ENCODE measurements at regions not wholly inside any gene's neighbourhood (a gene's known extent, or its start where the extent isn't known, plus 50 kb on each side); places are given as distances from the start of the nearest gene placed in this dataset.

DNA sequence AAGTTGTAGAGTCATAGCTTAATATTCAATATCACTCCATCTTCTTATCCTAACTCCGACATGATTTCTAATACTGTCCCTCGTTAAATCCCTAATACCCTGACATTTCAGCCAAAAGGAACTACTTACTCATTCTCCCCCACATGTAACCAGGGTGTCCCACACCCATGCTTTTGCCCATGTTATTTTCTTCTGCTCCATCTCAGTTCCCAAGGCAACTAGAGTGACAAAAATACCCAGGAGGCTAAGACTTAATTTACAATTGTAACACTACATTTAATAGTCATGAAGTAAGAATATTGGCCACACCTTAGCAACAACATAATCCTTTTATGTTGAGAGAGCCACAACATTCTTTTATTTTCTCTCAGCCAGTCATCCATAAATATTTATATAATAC, 248.5 kb upstream of the TGFBR2 start:
- H3K27me3 Mint-ChIP-seq (ENCODE audit: low read depth) = no peaks in the 10 kb centered on the region
- no peak for DNase-seq (ENCODE audit: low spot score)
- H3K4me3 Mint-ChIP-seq (ENCODE audit: unreplicated experiment) = no peak overlapping the region
- H3K9me3 Mint-ChIP-seq (ENCODE audit: low read depth) = no peaks in the 10 kb centered on the region
- H3K27ac Mint-ChIP-seq (ENCODE audit: unreplicated experiment) = no peak overlapping the region
- TF ChIP-seq, protein P1, sequence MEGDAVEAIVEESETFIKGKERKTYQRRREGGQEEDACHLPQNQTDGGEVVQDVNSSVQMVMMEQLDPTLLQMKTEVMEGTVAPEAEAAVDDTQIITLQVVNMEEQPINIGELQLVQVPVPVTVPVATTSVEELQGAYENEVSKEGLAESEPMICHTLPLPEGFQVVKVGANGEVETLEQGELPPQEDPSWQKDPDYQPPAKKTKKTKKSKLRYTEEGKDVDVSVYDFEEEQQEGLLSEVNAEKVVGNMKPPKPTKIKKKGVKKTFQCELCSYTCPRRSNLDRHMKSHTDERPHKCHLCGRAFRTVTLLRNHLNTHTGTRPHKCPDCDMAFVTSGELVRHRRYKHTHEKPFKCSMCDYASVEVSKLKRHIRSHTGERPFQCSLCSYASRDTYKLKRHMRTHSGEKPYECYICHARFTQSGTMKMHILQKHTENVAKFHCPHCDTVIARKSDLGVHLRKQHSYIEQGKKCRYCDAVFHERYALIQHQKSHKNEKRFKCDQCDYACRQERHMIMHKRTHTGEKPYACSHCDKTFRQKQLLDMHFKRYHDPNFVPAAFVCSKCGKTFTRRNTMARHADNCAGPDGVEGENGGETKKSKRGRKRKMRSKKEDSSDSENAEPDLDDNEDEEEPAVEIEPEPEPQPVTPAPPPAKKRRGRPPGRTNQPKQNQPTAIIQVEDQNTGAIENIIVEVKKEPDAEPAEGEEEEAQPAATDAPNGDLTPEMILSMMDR (IDR thresholded peaks at IDR 0.05) = no peak
- no peaks in the 10 kb centered on the region for H3K36me3 Mint-ChIP-seq (ENCODE audit: low read depth)
- H3K4me1 Mint-ChIP-seq (ENCODE audit: low read depth) = peaks cover 24% of the 10 kb centered on the region

- TF ChIP-seq, protein P1 (IDR thresholded peaks at IDR 0.05) = no peak
- H3K27ac Mint-ChIP-seq (ENCODE audit: unreplicated experiment) = no peak overlapping the region
Measured at GRCh38 chr3:30358871-30359270, 247.5 kb upstream of the TGFBR2 start.

GRCh38 chr3:30368978-30369377, 237.4 kb upstream of the TGFBR2 start:
- TF ChIP-seq, protein P1 (IDR thresholded peaks at IDR 0.05) = no peak
- peaks cover 35% of the 10 kb centered on the region for H3K4me1 Mint-ChIP-seq (ENCODE audit: low read depth)
- H3K27me3 Mint-ChIP-seq (ENCODE audit: low read depth) = no peaks in the 10 kb centered on the region
- no peak for DNase-seq (ENCODE audit: low spot score)
- H3K9me3 Mint-ChIP-seq (ENCODE audit: low read depth) = peaks cover 8% of the 10 kb centered on the region
- H3K4me3 Mint-ChIP-seq (ENCODE audit: unreplicated experiment) = no peak overlapping the region
- H3K36me3 Mint-ChIP-seq (ENCODE audit: low read depth) = peaks cover 2% of the 10 kb centered on the region
- H3K27ac Mint-ChIP-seq (ENCODE audit: unreplicated experiment) = no peak overlapping the region

More at GRCh38 chr3:30358871-30359270, 247.5 kb upstream of the TGFBR2 start:
- no peaks in the 10 kb centered on the region for H3K27me3 Mint-ChIP-seq (ENCODE audit: low read depth)
- no peak overlapping the region for H3K4me3 Mint-ChIP-seq (ENCODE audit: unreplicated experiment)
- peaks cover 19% of the 10 kb centered on the region for H3K4me1 Mint-ChIP-seq (ENCODE audit: low read depth)
- H3K36me3 Mint-ChIP-seq (ENCODE audit: low read depth) = no peaks in the 10 kb centered on the region
- no peak for DNase-seq (ENCODE audit: low spot score)
- no peaks in the 10 kb centered on the region for H3K9me3 Mint-ChIP-seq (ENCODE audit: low read depth)

- Mint-ChIP-seq H3K36me3 (ENCODE audit: low read depth) (no peaks in the 10 kb centered on the region), H3K27ac (ENCODE audit: unreplicated experiment) (peak overlapping the region; percentile 62), H3K4me1 (ENCODE audit: low read depth) (peaks cover 35% of the 10 kb centered on the region), H3K4me3 (ENCODE audit: unreplicated experiment) (no peak overlapping the region), H3K27me3 (ENCODE audit: low read depth) (no peaks in the 10 kb centered on the region), H3K9me3 (ENCODE audit: low read depth) (peaks cover 8% of the 10 kb centered on the region)
- no peak for DNase-seq (ENCODE audit: low spot score)
- TF ChIP-seq, protein P1 (IDR thresholded peaks at IDR 0.05) = no peak
Measured at GRCh38 chr3:30370681-30371271, 235.6 kb upstream of the TGFBR2 start.

GRCh38 chr3:30372837-30373236, 233.6 kb upstream of the TGFBR2 start:
- H3K36me3 Mint-ChIP-seq (ENCODE audit: low read depth) = no peaks in the 10 kb centered on the region
- peaks cover 35% of the 10 kb centered on the region for H3K4me1 Mint-ChIP-seq (ENCODE audit: low read depth)
- TF ChIP-seq, protein P1 (IDR thresholded peaks at IDR 0.05) = no peak
- no peak overlapping the region for H3K27ac Mint-ChIP-seq (ENCODE audit: unreplicated experiment)
- no peak overlapping the region for H3K4me3 Mint-ChIP-seq (ENCODE audit: unreplicated experiment)
- no peak for DNase-seq (ENCODE audit: low spot score)
- H3K27me3 Mint-ChIP-seq (ENCODE audit: low read depth) = no peaks in the 10 kb centered on the region
- H3K9me3 Mint-ChIP-seq (ENCODE audit: low read depth) = peaks cover 3% of the 10 kb centered on the region
